GM19395 (cell line): ENCODE measurements at regions not wholly inside any gene's neighbourhood (a gene's known extent, or its start where the extent isn't known, plus 50 kb on each side); places are given as distances from the start of the nearest gene placed in this dataset.

Source experiments
- ATAC-seq: cut with Tn5 transposase; IDR thresholded peaks from one replicate; pipeline ENCODE4 v1.9.1; 2021; ENCODE audit warnings: mild to moderate bottlenecking, moderate library complexity; ENCODE audit not compliant: unreplicated experiment

DNA sequence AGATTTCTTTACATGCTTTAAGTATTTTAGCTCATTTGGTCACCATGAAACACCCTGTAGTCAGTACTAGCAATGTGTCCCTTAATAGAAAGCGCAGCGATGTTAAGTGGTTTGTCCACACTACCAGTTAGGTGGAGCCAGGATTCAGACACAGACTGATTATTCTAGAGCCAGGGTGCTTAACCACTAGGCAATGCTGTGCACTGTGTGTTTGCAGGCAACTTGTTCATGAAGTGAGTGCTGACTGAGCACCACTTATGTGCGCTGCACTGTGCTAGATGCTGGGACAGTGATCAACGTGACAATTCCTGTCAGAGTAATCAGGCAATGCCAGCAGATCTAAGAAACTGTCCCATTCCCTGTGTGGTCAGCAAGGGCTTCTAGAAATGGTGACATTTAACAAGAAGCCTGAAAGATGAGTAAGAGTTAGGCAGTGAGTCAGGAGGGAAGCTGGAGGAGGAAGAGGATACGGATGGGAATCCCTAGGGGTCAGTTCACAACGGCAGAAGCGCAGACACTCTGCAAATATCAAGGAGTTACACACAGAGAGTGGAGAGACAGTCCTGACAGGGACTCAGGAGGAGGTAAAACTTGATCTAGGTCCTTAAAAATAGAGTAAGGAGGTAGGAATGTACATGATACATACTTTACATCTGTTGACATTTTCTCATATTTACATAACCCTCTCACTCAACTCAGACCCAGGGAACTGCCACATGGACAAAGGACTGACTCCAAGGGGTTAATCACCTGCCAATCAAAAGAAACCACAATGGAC, 69.7 kb upstream of the EGR2 start:
- no peak for ATAC-seq

DNA sequence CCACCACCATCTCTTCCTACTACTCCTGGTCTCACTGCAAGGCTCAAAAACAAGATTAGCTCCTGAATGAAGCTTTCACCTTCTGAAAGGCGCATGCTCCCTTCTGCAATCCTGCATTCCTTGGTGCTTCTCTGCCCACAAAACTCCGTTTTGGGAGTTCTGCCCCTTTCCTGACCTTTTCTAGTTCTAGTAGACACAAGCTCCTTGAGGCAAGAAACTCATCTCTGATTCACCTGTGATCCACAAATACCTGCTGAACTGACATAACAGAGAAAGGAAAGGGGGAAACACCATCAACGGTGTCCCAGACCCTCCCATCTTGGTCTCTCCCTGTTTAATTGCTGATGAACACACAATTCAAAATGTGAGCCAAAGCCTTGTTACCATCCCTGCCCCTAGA, 64.0 kb upstream of the EGR2 start:
- no peak for ATAC-seq

DNA sequence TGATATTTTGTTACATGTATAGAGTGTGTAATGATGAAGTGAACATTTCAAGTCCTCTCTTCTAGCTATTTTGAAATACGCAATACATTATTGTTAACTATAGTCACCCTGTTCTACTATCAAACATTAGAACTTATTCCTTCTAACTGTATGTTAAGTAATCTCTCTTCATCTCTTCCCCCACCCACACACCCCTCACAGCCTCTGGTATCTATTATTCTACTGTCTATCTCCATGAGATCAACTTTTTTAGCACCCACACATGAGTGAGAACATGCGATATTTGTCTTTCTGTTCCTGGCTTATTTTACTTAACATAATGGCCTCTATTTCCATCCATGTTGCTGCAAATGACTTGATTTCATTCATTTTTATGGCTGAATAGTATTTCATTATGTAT, 57.7 kb upstream of the EGR2 start:
- ATAC-seq, result no peak

DNA sequence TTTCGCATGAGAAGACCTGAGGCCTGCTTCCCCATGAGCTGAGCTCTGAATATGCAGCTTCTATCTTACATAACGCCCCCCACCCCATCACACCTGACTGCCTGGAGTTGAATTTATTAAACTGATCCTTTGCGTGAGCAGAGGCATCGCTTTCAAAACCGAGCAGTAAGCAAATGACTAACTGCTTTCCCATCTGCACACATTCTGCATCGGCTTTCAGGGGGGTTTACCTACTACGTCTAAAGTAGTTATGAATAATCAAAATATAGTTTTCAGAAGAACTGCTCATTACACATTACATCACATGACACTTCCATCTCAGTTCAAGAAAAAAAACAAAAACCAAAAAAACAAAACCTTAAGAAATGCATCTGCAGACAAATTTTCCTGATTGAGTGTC, 54.7 kb upstream of the EGR2 start:
- ATAC-seq, result peak; percentile 93

DNA sequence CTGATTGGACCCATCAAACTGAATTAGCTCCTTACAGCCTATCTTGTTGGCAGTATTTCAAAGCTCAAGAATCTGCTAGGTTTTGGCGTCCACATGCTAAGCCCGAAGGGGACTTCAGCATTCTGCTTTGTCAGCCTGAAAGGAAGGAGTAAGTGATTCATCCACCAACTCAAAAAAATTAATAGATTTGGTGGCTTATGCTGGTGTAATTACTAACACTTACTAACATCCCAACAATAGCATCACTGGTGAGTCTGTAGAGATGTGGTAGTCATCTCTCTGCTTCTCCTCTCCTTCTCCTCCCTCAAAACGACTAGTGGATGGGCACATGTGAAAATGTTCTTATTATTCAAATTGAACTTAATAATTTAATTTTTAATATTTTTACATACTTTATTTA, 53.8 kb upstream of the EGR2 start:
- no peak for ATAC-seq

DNA sequence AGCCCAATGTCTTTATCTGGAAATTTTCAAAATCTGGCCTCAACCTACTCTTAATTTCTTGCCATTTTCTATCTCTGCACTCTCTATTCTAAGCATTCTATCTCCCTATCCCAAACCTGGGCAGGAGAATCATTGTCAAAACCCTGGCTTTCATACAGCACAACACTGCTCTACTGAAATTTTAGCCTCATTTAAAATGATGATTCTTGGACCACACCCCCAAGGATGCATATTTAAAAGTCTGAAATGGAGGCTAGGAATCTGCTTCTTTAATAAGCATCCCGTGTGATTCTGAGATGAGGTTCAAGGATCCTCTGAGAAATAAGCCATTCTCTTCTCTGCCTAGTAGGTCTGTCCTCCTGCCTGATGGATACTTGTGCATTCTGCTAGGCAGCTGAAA, 50.8 kb upstream of the EGR2 start:
- no peak for ATAC-seq

DNA sequence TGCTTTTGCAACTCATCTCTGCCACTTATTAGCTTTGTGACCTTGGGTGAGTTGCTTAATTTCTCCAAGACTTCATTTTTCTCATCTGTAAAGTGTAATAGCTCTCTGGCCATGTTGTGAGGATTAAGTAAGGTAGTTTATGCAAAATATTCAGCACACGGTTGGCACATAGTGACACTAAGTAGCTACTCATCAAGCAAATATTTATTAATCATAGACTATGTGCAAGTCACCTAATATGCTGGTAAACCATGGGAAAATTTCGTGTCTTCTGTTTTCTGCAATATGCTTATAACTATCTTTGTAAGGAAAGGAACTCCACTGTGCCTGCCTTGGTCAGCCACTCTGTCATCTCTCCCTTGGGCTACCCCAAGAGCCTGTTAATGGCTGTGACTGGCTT, 50.3 kb upstream of the EGR2 start:
- no peak for ATAC-seq
